ENCODE measurements at regions not wholly inside any gene's neighbourhood (a gene's known extent, or its start where the extent isn't known, plus 50 kb on each side); places are given as distances from the start of the nearest gene placed in this dataset.
A peak's percentile ranks its signal among the peaks of the same experiment; 100 is the strongest.

DNA sequence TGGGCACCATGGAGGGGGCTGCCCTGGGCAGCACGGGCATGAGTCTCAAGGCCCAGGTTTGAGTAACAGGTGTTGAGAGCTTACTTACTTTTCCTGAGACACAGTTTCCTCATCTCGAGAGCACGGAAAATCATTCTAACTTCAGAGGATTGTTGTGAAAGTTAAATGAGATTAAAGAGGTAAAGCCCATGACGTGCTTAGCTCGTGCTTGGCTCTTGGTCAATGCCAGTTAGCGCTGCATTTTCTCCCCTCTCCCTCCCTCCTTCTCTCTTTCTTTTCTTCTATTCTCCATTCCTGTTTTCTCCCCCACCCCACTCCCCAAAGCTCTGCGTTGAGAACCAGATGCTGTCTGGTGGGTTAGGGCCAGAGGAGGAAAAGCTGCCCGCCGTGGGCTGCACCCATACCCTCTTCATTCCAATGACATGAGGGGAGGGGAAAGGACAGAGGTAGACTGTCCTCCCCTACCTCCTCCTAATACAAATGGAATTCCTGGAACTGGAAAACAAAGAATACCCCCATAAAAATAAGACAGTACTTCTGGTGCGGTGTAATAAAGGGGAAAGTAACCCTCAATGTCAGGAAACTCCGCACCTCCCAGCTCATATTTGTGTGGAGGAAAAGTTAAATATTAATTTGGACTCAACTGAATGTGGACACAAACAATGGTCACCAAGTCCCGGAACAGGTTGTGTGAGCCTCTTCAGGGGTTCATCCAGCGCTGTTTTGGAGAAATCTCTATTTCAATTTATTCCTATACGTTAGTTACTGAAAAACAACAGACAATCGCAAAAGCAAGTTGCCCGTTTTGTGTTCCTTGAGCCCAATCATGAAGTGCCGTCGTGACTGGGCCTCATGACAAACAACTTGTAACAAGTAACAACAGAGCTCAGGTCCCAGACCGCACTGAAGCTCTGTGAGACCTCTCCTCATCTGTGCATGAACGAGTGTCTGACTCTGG lies 54.8 kb upstream of the B3GAT1 start:
- H3K36me3 ChIP-seq = no peaks in the 10 kb centered on the region
- TF ChIP-seq POLR2AphosphoS5 (IDR thresholded peaks at IDR 0.05) (peak in 2 of 3 donors; percentile 18 to 39), POLR2A (IDR thresholded peaks at IDR 0.05) (peak; percentile 48), EP300 (IDR thresholded peaks at IDR 0.05; ENCODE audit: low read depth) (no peak)
- in situ Hi-C loops (cut with MboI; ENCODE audit: low pct_ligation_motif_present in 1 of 4, low pct_unique_long_range_greater_than_20kb in 1 of 4, low sequenced_read_pairs in 3 of 4) (no loop called here), intact Hi-C loops (cut with DNase I; ENCODE audit: low total_unique reads) (no loop called here)
- WGBS, 2 donors (ENCODE audit: low coverage in 1 of 2) = 32 to 47% methylated on average over 10 to 20 of the region's 20 CpGs
- peak overlapping the region in 3 of 4 donors; percentile 21 to 39 (median 25) for H3K4me3 ChIP-seq
- no peaks in the 10 kb centered on the region for H3K9me3 ChIP-seq
- peak; percentile 48 for DNase-seq
- peak overlapping the region; percentile 77 to 86 (median 84) for H3K27ac ChIP-seq
- peaks cover 0 to 3% (median 0%) of the 10 kb centered on the region in 4 donors for H3K4me1 ChIP-seq
- H3K27me3 ChIP-seq = peaks cover 16% of the 10 kb centered on the region

DNA sequence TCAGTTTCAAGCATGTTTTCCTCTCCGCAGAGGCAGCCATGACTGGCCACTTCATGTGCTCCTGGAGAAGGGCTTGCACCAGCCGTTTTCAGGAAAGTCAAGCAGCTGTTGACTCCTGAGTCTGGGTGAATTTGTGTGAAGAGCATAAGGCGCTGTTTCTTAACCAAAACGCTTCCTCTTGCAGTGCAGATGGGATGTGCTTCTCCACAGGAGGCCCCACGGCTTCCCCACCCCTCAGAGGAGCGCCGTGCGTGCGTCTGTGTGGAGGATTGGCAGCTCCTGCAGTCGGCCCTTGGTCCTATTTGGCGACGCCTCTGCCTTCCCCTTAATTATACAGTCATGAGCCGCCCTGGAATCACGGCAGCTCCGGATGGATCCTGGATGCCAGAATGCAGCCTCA lies 54.1 kb upstream of the B3GAT1 start:
- intact Hi-C loops (cut with DNase I; ENCODE audit: low total_unique reads) = no loop called here
- peak overlapping the region; percentile 77 to 86 (median 84) for H3K27ac ChIP-seq
- H3K4me3 ChIP-seq = peak overlapping the region in 3 of 4 donors; percentile 21 to 39 (median 25)

DNA sequence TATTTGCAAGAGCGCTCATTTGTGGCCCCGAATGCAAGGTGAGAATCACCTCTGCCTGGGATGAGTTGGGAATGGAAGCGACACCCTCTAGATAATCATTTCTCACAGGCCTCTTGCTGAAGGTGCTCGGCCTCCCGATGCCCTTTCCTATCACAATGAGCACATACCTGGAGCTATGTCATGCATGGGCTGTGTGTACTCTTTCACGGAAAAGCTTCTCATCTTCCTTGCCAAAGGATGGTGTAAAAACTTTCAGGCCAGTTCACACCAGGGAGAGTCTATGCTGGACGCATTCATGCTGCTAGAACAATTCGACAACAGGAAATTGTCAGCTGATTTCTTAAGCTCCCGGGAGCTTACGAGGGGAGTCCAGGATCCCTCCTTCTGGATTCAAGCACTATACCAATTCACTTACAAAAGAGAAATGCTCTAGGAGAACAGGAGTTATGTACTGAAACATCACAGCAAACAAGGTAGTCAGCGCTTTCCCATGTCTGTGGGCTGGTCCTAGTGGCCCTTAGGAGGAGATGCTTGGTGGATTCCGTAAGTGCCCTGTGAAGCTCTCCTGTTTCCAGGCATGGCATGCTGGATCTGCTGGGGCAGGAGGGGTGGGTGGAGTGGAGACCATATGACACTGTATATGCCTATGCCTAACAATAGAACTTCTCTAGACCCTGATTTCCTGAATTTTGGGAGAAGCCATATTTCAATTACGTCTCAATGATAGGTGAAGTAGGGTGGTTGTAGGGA lies 53.1 kb upstream of the B3GAT1 start:
- 80 to 81% methylated on average over 5 to 13 of the region's 13 CpGs for WGBS, 2 donors (ENCODE audit: low coverage in 1 of 2)
- intact Hi-C loops (cut with DNase I; ENCODE audit: low total_unique reads) = no loop called here
- DNase-seq = no peak

More for the DNA sequence above, 54.1 kb upstream of the B3GAT1 start:
- peaks cover 16% of the 10 kb centered on the region for H3K27me3 ChIP-seq
- TF ChIP-seq POLR2AphosphoS5 (IDR thresholded peaks at IDR 0.05) (peak in 1 of 3 donors; percentile 33), POLR2A (IDR thresholded peaks at IDR 0.05) (peak; percentile 43)
- TF ChIP-seq, protein P1, sequence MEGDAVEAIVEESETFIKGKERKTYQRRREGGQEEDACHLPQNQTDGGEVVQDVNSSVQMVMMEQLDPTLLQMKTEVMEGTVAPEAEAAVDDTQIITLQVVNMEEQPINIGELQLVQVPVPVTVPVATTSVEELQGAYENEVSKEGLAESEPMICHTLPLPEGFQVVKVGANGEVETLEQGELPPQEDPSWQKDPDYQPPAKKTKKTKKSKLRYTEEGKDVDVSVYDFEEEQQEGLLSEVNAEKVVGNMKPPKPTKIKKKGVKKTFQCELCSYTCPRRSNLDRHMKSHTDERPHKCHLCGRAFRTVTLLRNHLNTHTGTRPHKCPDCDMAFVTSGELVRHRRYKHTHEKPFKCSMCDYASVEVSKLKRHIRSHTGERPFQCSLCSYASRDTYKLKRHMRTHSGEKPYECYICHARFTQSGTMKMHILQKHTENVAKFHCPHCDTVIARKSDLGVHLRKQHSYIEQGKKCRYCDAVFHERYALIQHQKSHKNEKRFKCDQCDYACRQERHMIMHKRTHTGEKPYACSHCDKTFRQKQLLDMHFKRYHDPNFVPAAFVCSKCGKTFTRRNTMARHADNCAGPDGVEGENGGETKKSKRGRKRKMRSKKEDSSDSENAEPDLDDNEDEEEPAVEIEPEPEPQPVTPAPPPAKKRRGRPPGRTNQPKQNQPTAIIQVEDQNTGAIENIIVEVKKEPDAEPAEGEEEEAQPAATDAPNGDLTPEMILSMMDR (IDR thresholded peaks at IDR 0.05) = no peak
- DNase-seq = peak; percentile 77
- H3K36me3 ChIP-seq = no peaks in the 10 kb centered on the region
- peaks cover 0 to 3% (median 0%) of the 10 kb centered on the region in 4 donors for H3K4me1 ChIP-seq
- H3K9me3 ChIP-seq = no peaks in the 10 kb centered on the region
- WGBS, 2 donors (ENCODE audit: low coverage in 1 of 2) = 5% methylated on average over 15 of the region's 15 CpGs; no CpG with 5 or more reads in 1 of the 2 donors
- in situ Hi-C loops (cut with MboI; ENCODE audit: low pct_ligation_motif_present in 1 of 4, low pct_unique_long_range_greater_than_20kb in 1 of 4, low sequenced_read_pairs in 3 of 4) = no loop called here

DNA sequence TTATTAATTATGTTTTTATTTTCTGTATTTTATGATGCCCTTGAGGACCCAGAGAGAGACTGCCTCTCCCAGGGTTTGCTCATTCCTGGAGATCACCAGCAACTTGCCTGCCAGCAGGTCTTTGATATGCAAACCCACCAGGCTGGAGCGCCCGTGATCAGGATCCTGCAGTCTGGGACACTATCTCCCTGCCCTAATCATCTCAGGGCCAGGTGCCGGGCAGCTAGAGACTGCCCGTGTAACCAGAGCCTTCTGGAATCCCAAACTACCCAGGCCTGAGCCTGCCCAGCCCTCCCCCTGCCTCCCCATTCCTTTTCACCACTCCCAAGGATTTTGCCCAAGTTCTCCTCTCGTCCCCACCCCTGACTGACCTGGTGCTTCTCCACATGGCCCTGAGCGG lies 52.2 kb upstream of the B3GAT1 start:
- WGBS, 2 donors (ENCODE audit: low coverage in 1 of 2) = 75% methylated on average over 2 to 6 of the region's 6 CpGs
- TF ChIP-seq POLR2AphosphoS5 (IDR thresholded peaks at IDR 0.05) = no peak
- TF ChIP-seq POLR2A (IDR thresholded peaks at IDR 0.05) = no peak
- Histone ChIP-seq H3K36me3 (no peaks in the 10 kb centered on the region), H3K27me3 (peaks cover 16% of the 10 kb centered on the region), H3K27ac (no peak overlapping the region), H3K4me1 (peaks cover 0 to 3% (median 0%) of the 10 kb centered on the region in 4 donors), H3K9me3 (no peaks in the 10 kb centered on the region), H3K4me3 (no peak overlapping the region)
- in situ Hi-C loops (cut with MboI; ENCODE audit: low pct_ligation_motif_present in 1 of 4, low pct_unique_long_range_greater_than_20kb in 1 of 4, low sequenced_read_pairs in 3 of 4) (no loop called here), intact Hi-C loops (cut with DNase I; ENCODE audit: low total_unique reads) (no loop called here)
- no peak for DNase-seq

More for the DNA sequence above, 53.1 kb upstream of the B3GAT1 start:
- TF ChIP-seq EP300 (IDR thresholded peaks at IDR 0.05; ENCODE audit: low read depth) = no peak
- TF ChIP-seq POLR2AphosphoS5 (IDR thresholded peaks at IDR 0.05) = no peak
- TF ChIP-seq POLR2A (IDR thresholded peaks at IDR 0.05) = no peak
- TF ChIP-seq, protein P1 (IDR thresholded peaks at IDR 0.05) = no peak
- H3K27ac ChIP-seq = no peak overlapping the region
- H3K4me1 ChIP-seq = peaks cover 0 to 3% (median 0%) of the 10 kb centered on the region in 4 donors
- H3K4me3 ChIP-seq = no peak overlapping the region
- in situ Hi-C loops (cut with MboI; ENCODE audit: low pct_ligation_motif_present in 1 of 4, low pct_unique_long_range_greater_than_20kb in 1 of 4, low sequenced_read_pairs in 3 of 4) = no loop called here
- H3K36me3 ChIP-seq = no peaks in the 10 kb centered on the region
- no peaks in the 10 kb centered on the region for H3K9me3 ChIP-seq
- peaks cover 16% of the 10 kb centered on the region for H3K27me3 ChIP-seq
